Ishikawa (cell line): ENCODE measurements at regions not wholly inside any gene's neighbourhood (a gene's known extent, or its start where the extent isn't known, plus 50 kb on each side); places are given as distances from the start of the nearest gene placed in this dataset.

Source experiments
- CEBPB ChIP-seq: IDR thresholded peaks from 2 replicates; pipeline ENCODE4 v1.6.1; 2012
- EGR1 ChIP-seq: IDR thresholded peaks from 2 replicates; pipeline ENCODE4 v1.6.1; 2012
- MAX ChIP-seq: IDR thresholded peaks from 2 replicates; pipeline ENCODE4 v1.6.1; 2012
- RAD21 ChIP-seq: IDR thresholded peaks from 2 replicates; pipeline ENCODE4 v1.6.1; 2012; ENCODE audit warnings: low read depth
- TAF1 ChIP-seq: IDR thresholded peaks from 2 replicates; pipeline ENCODE4 v1.6.1; 2012; ENCODE audit warnings: low read depth, mild to moderate bottlenecking
- TCF12 ChIP-seq: IDR thresholded peaks from 2 replicates; pipeline ENCODE4 v1.6.1; 2012; ENCODE audit warnings: low read depth
- TEAD4 ChIP-seq: IDR thresholded peaks from 2 replicates; pipeline ENCODE4 v1.6.1; 2012
- YY1 ChIP-seq: IDR thresholded peaks from 2 replicates; pipeline ENCODE4 v1.6.1; 2012; ENCODE audit warnings: low read depth
- ZBTB7A ChIP-seq: IDR thresholded peaks from 2 replicates; pipeline ENCODE4 v1.6.1; 2012; ENCODE audit warnings: low read depth
- TF ChIP-seq, protein P1 (sequence below): IDR thresholded peaks from 2 replicates; pipeline ENCODE4 v1.6.1; 2012; ENCODE audit warnings: low read depth, mild to moderate bottlenecking

DNA sequence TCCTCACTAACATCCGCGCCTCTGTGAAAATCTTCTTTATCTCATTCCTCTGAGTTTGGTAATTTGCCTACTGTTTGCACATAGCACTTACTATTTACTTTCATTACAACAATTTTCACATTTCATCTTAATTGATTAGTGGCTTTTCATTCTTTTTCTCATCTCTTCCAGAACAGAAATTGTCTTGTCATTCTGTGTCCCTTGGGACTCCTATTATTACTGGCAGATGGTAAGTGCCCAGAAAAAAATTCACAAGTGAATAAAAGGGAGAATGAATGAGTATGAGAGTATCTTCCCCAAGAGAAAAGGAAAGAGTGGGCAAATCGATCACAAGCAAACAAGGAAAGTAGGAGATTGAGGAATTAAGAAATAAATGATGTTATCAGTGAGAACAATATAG is 876.1 kb downstream of the TLE4 start:
- TF ChIP-seq TEAD4 (no peak), TAF1 (no peak), RAD21 (no peak), YY1 (no peak), MAX (no peak), ZBTB7A (no peak), EGR1 (no peak), TCF12 (no peak), CEBPB (no peak)
- TF ChIP-seq, protein P1, sequence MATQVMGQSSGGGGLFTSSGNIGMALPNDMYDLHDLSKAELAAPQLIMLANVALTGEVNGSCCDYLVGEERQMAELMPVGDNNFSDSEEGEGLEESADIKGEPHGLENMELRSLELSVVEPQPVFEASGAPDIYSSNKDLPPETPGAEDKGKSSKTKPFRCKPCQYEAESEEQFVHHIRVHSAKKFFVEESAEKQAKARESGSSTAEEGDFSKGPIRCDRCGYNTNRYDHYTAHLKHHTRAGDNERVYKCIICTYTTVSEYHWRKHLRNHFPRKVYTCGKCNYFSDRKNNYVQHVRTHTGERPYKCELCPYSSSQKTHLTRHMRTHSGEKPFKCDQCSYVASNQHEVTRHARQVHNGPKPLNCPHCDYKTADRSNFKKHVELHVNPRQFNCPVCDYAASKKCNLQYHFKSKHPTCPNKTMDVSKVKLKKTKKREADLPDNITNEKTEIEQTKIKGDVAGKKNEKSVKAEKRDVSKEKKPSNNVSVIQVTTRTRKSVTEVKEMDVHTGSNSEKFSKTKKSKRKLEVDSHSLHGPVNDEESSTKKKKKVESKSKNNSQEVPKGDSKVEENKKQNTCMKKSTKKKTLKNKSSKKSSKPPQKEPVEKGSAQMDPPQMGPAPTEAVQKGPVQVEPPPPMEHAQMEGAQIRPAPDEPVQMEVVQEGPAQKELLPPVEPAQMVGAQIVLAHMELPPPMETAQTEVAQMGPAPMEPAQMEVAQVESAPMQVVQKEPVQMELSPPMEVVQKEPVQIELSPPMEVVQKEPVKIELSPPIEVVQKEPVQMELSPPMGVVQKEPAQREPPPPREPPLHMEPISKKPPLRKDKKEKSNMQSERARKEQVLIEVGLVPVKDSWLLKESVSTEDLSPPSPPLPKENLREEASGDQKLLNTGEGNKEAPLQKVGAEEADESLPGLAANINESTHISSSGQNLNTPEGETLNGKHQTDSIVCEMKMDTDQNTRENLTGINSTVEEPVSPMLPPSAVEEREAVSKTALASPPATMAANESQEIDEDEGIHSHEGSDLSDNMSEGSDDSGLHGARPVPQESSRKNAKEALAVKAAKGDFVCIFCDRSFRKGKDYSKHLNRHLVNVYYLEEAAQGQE: no peak
